ENCODE measurements at regions not wholly inside any gene's neighbourhood (a gene's known extent, or its start where the extent isn't known, plus 50 kb on each side); places are given as distances from the start of the nearest gene placed in this dataset.

DNA sequence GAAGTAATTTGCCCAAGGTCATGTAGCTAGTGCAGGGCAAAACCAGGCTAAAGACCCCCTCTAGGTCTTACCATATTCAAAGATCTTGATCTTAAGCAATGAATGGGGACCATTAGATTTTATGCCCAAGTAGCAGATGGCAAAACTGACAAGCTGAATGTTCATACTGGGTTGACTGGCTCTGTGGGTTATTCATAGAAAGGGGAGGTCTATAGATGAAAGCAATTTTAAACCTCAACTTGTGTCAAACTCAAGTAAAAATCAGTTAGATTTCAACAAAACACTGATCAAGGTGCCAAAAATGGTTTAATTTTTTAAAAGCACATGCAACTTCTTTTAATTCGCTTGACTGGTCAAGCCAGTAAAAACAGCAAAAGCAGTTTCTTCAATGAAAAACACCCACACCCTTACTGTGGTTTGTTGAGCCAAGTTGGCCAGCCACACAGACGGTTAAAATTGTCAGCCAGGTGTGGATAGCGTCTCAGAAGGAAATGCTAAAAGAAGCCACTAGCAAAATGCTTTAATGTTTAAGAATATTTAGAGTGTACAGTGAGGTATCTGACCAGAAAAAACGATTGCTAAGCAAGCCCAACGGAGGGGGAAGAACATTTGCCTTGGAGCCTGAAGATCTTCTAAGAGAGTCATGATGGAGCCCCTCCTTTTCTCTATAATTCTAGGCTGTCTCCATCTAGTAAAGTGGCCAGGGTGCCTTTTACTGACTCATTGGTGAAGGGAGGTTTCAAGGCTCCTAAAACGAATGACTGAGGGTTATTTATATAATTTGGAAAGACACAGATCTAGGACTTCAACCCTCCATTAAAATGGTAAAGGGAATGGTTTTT is 539.6 kb upstream of the CLINT1 start (continued):
- TF ChIP-seq ZNF883 (CRISPR knock-in tag; IDR thresholded peaks at IDR 0.05; ENCODE audit: not compliant biosample characterization) (no peak), ATF1 (CRISPR knock-in tag; IDR thresholded peaks at IDR 0.05) (no peak), MIER2 (CRISPR knock-in tag; IDR thresholded peaks at IDR 0.05) (no peak), KAT2B (IDR thresholded peaks at IDR 0.05; ENCODE audit: borderline replicate concordance, low read depth, low read length) (no peak), ZNF891 (CRISPR knock-in tag; IDR thresholded peaks at IDR 0.05) (no peak), THAP7 (CRISPR knock-in tag; IDR thresholded peaks at IDR 0.05) (no peak), ATAD3A (CRISPR knock-in tag; IDR thresholded peaks at IDR 0.05) (no peak), MLLT10 (CRISPR knock-in tag; IDR thresholded peaks at IDR 0.05) (no peak)
- TF ChIP-seq, protein P1, sequence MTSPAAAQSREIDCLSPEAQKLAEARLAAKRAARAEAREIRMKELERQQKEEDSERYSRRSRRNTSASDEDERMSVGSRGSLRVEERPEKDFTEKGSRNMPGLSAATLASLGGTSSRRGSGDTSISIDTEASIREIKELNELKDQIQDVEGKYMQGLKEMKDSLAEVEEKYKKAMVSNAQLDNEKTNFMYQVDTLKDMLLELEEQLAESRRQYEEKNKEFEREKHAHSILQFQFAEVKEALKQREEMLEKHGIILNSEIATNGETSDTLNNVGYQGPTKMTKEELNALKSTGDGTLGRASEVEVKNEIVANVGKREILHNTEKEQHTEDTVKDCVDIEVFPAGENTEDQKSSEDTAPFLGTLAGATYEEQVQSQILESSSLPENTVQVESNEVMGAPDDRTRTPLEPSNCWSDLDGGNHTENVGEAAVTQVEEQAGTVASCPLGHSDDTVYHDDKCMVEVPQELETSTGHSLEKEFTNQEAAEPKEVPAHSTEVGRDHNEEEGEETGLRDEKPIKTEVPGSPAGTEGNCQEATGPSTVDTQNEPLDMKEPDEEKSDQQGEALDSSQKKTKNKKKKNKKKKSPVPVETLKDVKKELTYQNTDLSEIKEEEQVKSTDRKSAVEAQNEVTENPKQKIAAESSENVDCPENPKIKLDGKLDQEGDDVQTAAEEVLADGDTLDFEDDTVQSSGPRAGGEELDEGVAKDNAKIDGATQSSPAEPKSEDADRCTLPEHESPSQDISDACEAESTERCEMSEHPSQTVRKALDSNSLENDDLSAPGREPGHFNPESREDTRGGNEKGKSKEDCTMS (CRISPR knock-in tag; conservative IDR thresholded peaks at IDR 0.05): no peak
- TF ChIP-seq, protein P2, sequence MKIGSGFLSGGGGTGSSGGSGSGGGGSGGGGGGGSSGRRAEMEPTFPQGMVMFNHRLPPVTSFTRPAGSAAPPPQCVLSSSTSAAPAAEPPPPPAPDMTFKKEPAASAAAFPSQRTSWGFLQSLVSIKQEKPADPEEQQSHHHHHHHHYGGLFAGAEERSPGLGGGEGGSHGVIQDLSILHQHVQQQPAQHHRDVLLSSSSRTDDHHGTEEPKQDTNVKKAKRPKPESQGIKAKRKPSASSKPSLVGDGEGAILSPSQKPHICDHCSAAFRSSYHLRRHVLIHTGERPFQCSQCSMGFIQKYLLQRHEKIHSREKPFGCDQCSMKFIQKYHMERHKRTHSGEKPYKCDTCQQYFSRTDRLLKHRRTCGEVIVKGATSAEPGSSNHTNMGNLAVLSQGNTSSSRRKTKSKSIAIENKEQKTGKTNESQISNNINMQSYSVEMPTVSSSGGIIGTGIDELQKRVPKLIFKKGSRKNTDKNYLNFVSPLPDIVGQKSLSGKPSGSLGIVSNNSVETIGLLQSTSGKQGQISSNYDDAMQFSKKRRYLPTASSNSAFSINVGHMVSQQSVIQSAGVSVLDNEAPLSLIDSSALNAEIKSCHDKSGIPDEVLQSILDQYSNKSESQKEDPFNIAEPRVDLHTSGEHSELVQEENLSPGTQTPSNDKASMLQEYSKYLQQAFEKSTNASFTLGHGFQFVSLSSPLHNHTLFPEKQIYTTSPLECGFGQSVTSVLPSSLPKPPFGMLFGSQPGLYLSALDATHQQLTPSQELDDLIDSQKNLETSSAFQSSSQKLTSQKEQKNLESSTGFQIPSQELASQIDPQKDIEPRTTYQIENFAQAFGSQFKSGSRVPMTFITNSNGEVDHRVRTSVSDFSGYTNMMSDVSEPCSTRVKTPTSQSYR (CRISPR knock-in tag; IDR thresholded peaks at IDR 0.05; ENCODE audit: borderline replicate concordance): no peak
